T-helper 1 cell treated with Interleukin-12 subunit alpha and Interleukin-12 subunit beta and Interleukin-4 antibody, amounts not matched to agents 30 μg/mL and 1 μg/mL, for 36 hours (primary cell): ENCODE measurements at regions not wholly inside any gene's neighbourhood (a gene's known extent, or its start where the extent isn't known, plus 50 kb on each side); places are given as distances from the start of the nearest gene placed in this dataset.

Experiments used
- H3K27ac Mint-ChIP-seq: one replicate; pipeline ENCODE4 v1.8.0; 2021; ENCODE audit warnings: mild to moderate bottlenecking, mixed read lengths
- H3K27me3 Mint-ChIP-seq: one replicate; pipeline ENCODE4 v1.8.0; 2021; ENCODE audit warnings: low read depth, mixed read lengths
- H3K36me3 Mint-ChIP-seq: one replicate; pipeline ENCODE4 v1.8.0; 2021; ENCODE audit warnings: low read depth, mixed read lengths
- H3K4me1 Mint-ChIP-seq: one replicate; pipeline ENCODE4 v1.8.0; 2021; ENCODE audit warnings: low read depth, mixed read lengths
- H3K4me3 Mint-ChIP-seq: one replicate; pipeline ENCODE4 v1.8.0; 2021; ENCODE audit warnings: mild to moderate bottlenecking, moderate library complexity, mixed read lengths
- H3K9me3 Mint-ChIP-seq: one replicate; pipeline ENCODE4 v1.8.0; 2021; ENCODE audit warnings: mixed read lengths

DNA sequence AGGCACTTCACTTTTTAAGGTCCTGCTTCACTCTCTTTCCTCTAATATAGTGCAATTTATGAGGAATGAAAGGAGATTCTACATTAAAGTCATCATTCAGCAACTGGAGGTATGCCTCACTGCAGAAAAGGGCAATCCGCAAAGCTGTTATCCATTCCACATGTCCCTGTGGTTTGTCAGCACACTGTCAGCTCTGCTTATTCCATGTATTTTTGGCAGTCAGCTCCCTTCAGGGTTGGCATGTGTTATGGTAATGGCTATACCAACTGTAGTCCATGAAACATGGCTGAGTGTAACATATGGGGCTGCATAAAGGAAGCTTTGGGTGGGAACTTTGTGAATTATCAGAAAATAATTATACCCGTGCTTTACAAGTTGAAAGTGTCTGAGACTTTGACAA is 154.1 kb downstream of the GALC start:
- no peak overlapping the region for H3K4me3 Mint-ChIP-seq
- H3K9me3 Mint-ChIP-seq: no peaks in the 10 kb centered on the region
- peaks cover under 1% of the 10 kb centered on the region for H3K27me3 Mint-ChIP-seq
- H3K4me1 Mint-ChIP-seq: no peaks in the 10 kb centered on the region
- H3K27ac Mint-ChIP-seq: no peak overlapping the region
- H3K36me3 Mint-ChIP-seq: no peaks in the 10 kb centered on the region

- H3K9me3 Mint-ChIP-seq: no peaks in the 10 kb centered on the region
- H3K36me3 Mint-ChIP-seq: no peaks in the 10 kb centered on the region
- H3K27me3 Mint-ChIP-seq: no peaks in the 10 kb centered on the region
- H3K27ac Mint-ChIP-seq: no peak overlapping the region
- H3K4me3 Mint-ChIP-seq: no peak overlapping the region
- no peaks in the 10 kb centered on the region for H3K4me1 Mint-ChIP-seq
Observed at GRCh38 chr14:87837296-87837695, 155.7 kb downstream of the GALC start.

GRCh38 chr14:87834594-87834993 is 158.4 kb downstream of the GALC start:
- Mint-ChIP-seq H3K27ac (no peak overlapping the region), H3K36me3 (no peaks in the 10 kb centered on the region), H3K27me3 (no peaks in the 10 kb centered on the region), H3K4me3 (no peak overlapping the region), H3K4me1 (no peaks in the 10 kb centered on the region), H3K9me3 (no peaks in the 10 kb centered on the region)

- Mint-ChIP-seq H3K4me3 (no peak overlapping the region), H3K36me3 (no peaks in the 10 kb centered on the region), H3K9me3 (no peaks in the 10 kb centered on the region), H3K27ac (no peak overlapping the region), H3K27me3 (no peaks in the 10 kb centered on the region), H3K4me1 (no peaks in the 10 kb centered on the region)
Observed at GRCh38 chr14:87833026-87833425, 160.0 kb downstream of the GALC start.

DNA sequence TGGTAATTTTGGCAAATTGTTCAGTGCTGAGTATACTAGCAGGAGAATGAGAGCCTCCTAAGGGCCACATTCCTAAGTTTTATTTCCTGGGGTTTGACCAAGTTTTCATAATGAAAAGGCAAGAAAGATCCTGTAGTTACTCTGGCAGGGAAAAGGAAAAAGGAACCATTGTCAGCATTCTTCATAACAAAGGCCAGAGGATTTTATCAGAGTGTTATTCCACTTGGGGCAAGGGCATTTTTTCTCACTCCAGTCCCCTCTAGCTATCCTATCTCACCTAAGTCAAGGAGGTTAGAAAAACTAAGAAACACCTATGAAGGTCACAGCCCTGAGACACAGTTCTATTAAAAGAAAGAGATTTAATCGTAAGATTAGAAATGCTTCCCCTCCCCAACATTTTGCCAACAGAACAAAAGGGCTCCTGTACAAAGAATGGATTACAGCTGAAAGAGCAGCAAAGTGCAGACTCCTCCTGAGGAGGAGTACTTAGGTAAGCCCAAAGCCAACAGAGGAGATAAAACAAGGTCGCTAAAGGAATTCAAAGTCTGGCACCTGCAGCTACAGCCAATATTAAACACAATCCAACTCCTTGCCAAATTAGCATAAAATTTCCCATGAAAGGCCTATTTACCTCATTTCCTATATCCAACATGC is 162.4 kb downstream of the GALC start:
- Mint-ChIP-seq H3K9me3 (no peaks in the 10 kb centered on the region), H3K4me1 (no peaks in the 10 kb centered on the region), H3K27ac (no peak overlapping the region), H3K27me3 (no peaks in the 10 kb centered on the region), H3K4me3 (no peak overlapping the region), H3K36me3 (no peaks in the 10 kb centered on the region)

- no peaks in the 10 kb centered on the region for H3K4me1 Mint-ChIP-seq
- no peaks in the 10 kb centered on the region for H3K9me3 Mint-ChIP-seq
- H3K27ac Mint-ChIP-seq: no peak overlapping the region
- H3K36me3 Mint-ChIP-seq: no peaks in the 10 kb centered on the region
- no peaks in the 10 kb centered on the region for H3K27me3 Mint-ChIP-seq
- no peak overlapping the region for H3K4me3 Mint-ChIP-seq
Observed at GRCh38 chr14:87829543-87829942, 163.4 kb downstream of the GALC start.

GRCh38 chr14:87824266-87824665 is 168.7 kb downstream of the GALC start:
- Mint-ChIP-seq H3K9me3 (no peaks in the 10 kb centered on the region), H3K4me3 (no peak overlapping the region), H3K27me3 (no peaks in the 10 kb centered on the region), H3K36me3 (no peaks in the 10 kb centered on the region), H3K4me1 (no peaks in the 10 kb centered on the region), H3K27ac (no peak overlapping the region)

DNA sequence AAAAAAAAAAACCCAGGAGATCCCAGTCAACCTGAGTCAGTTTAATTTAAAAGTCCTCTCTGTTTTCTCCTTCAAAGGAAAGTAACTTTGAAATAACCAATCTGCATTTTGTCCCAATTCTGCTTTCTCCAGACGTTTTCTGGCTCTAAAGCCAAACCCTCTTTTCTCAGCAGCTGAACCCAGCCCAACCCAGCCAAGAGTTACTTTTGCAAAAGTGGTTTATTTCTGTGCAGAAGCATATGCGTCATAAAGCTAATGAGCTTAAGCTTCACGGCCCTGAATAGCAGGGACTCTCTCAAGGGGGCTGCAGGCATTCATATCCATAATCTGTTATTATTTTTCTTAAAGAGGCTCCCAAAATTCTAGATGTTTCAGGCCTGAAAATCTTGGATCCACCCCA is 176.6 kb downstream of the GALC start:
- Mint-ChIP-seq H3K27me3 (no peaks in the 10 kb centered on the region), H3K27ac (no peak overlapping the region), H3K9me3 (no peaks in the 10 kb centered on the region), H3K4me3 (no peak overlapping the region), H3K4me1 (no peaks in the 10 kb centered on the region), H3K36me3 (no peaks in the 10 kb centered on the region)

DNA sequence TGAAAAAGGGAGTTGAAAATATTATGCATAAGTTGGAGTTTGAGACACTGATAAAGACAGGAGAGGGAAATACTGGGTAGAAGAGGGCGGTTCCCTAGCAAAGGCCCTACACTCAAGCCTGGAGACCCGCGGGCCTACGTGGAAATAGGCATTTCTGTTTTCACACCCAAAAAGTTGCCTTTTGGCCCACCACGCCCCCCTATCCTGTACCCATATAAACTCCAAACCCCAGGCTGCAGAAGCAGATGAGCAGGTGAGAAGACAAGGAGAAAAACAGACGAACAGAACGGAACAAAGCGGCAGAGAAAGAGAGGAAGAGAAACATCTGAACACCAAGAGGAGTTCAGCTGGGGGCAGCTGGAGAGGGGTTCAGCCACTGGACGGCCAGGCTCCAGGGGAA is 177.9 kb downstream of the GALC start:
- no peaks in the 10 kb centered on the region for H3K4me1 Mint-ChIP-seq
- H3K27me3 Mint-ChIP-seq: no peaks in the 10 kb centered on the region
- no peaks in the 10 kb centered on the region for H3K9me3 Mint-ChIP-seq
- H3K4me3 Mint-ChIP-seq: no peak overlapping the region
- H3K27ac Mint-ChIP-seq: no peak overlapping the region
- no peaks in the 10 kb centered on the region for H3K36me3 Mint-ChIP-seq

- no peaks in the 10 kb centered on the region for H3K27me3 Mint-ChIP-seq
- no peak overlapping the region for H3K27ac Mint-ChIP-seq
- H3K9me3 Mint-ChIP-seq: no peaks in the 10 kb centered on the region
- H3K4me3 Mint-ChIP-seq: no peak overlapping the region
- no peaks in the 10 kb centered on the region for H3K36me3 Mint-ChIP-seq
- no peaks in the 10 kb centered on the region for H3K4me1 Mint-ChIP-seq
Observed at GRCh38 chr14:87813686-87814085, 179.3 kb downstream of the GALC start.

DNA sequence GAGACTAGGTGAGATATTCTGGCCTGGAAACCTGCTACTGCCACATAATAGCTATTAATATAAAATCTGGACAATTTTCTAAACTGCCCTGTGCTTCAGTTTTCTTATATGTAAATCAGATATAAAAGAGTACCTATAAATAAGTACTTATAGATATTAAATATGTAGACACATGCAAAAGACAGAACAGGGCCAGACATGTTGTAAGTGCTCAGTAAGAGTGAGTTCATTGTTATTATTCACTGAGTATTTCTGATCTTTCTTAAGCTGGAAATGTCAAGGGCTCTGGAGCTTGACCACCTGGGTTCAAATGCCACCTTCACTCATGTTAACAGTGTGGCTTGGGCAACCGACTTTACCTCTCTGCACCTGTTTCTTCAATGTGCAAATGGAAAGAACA is 179.8 kb downstream of the GALC start:
- H3K4me3 Mint-ChIP-seq: no peak overlapping the region

GRCh38 chr14:87811246-87811645 is 181.7 kb downstream of the GALC start:
- H3K4me1 Mint-ChIP-seq: no peaks in the 10 kb centered on the region
- no peak overlapping the region for H3K27ac Mint-ChIP-seq
- H3K36me3 Mint-ChIP-seq: no peaks in the 10 kb centered on the region
- H3K27me3 Mint-ChIP-seq: no peaks in the 10 kb centered on the region
- no peaks in the 10 kb centered on the region for H3K9me3 Mint-ChIP-seq
- H3K4me3 Mint-ChIP-seq: no peak overlapping the region

More for the DNA sequence above, 179.8 kb downstream of the GALC start:
- no peaks in the 10 kb centered on the region for H3K27me3 Mint-ChIP-seq
- H3K27ac Mint-ChIP-seq: no peak overlapping the region
- H3K4me1 Mint-ChIP-seq: no peaks in the 10 kb centered on the region
- H3K9me3 Mint-ChIP-seq: no peaks in the 10 kb centered on the region
- no peaks in the 10 kb centered on the region for H3K36me3 Mint-ChIP-seq

- H3K27ac Mint-ChIP-seq: no peak overlapping the region
- H3K36me3 Mint-ChIP-seq: no peaks in the 10 kb centered on the region
- no peaks in the 10 kb centered on the region for H3K27me3 Mint-ChIP-seq
- H3K4me3 Mint-ChIP-seq: no peak overlapping the region
- H3K9me3 Mint-ChIP-seq: no peaks in the 10 kb centered on the region
- no peaks in the 10 kb centered on the region for H3K4me1 Mint-ChIP-seq
Observed at GRCh38 chr14:87810711-87811110, 182.3 kb downstream of the GALC start.

DNA sequence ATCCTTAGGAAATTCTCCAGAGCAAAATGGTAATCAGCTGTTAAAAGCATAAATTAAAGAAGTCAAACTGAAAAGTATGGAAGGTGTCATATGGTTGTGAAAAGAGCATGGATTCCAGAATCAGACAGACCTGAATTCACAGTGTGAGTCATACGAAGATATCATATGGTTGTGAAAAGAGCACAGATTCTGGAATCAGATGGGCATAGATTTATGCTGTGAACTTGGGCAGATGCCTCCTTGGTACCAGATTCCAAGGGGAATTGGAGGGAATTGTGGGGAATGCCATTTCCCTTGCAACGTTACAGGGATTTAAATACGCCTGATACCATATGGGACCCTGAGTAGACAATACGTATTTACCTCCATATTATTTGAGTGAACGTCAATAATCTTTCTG is 183.7 kb downstream of the GALC start:
- Mint-ChIP-seq H3K27me3 (no peaks in the 10 kb centered on the region), H3K27ac (no peak overlapping the region), H3K4me1 (no peaks in the 10 kb centered on the region), H3K9me3 (no peaks in the 10 kb centered on the region), H3K4me3 (no peak overlapping the region), H3K36me3 (no peaks in the 10 kb centered on the region)

DNA sequence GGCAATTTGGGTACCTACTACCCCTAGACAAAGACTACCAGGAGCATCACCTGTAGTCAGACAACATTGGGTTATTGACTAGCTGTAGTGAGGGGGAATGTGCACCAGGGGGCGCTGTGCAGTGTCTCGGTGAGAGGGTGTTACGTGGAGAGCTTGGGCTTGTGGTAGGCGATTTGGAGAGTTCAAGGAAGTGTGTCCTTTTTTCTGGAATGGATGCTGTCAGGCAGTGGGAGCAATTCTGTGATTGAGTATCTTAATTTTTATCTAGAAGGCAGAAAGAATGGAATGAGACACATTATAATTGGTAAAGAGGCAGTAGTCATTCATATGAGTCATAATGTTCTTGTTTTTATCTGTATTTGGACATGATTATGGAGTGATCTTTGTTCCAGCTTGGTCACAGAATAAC is 187.7 kb downstream of the GALC start:
- Mint-ChIP-seq H3K4me3 (no peak overlapping the region), H3K36me3 (no peaks in the 10 kb centered on the region), H3K9me3 (no peaks in the 10 kb centered on the region), H3K27ac (no peak overlapping the region), H3K27me3 (no peaks in the 10 kb centered on the region), H3K4me1 (no peaks in the 10 kb centered on the region)

DNA sequence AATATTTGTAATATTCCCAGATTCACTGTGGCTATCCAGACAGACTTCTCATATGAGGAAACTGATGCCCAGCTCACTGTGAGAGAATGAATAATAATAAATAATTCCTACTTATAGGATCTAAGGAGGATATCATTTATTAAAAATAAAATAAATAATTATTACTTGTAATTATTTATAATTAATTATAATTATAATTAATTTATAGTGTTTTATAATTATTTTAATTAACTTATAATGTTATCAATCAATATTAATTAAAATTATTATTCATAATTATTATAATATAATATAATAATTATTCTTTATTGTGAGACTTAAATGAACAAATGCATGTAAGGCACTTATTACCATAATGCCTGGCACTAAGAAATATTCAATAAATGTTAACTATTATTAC is 192.8 kb downstream of the GALC start:
- no peaks in the 10 kb centered on the region for H3K9me3 Mint-ChIP-seq
- no peaks in the 10 kb centered on the region for H3K27me3 Mint-ChIP-seq

More for the DNA sequence above, 192.8 kb downstream of the GALC start:
- Mint-ChIP-seq H3K4me3 (no peak overlapping the region), H3K36me3 (no peaks in the 10 kb centered on the region), H3K4me1 (no peaks in the 10 kb centered on the region), H3K27ac (no peak overlapping the region)
